GM12801 (cell line): ENCODE measurements at regions not wholly inside any gene's neighbourhood (a gene's known extent, or its start where the extent isn't known, plus 50 kb on each side); places are given as distances from the start of the nearest gene placed in this dataset.

Source experiments
- TF ChIP-seq, protein P1 (sequence below): IDR thresholded peaks from one replicate; pipeline ENCODE4 v1.5.1; 2011; ENCODE audit warnings: control low read depth; ENCODE audit not compliant: insufficient read length; ENCODE audit errors: extremely low read depth

DNA sequence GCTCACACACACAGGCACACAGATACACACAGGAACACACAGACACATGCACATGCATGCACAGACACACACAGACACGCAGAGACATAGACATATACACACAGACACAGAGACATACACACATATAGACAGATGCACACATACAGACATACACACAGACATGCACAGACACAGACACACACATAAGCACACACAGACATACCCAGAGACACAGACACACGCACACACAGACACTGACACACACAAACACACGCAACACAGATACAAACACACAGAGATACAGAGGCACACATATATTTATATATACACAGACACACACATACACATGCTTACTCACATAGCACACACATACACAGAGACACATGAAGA is 158.4 kb downstream of the LY86 start:
- TF ChIP-seq, protein P1, sequence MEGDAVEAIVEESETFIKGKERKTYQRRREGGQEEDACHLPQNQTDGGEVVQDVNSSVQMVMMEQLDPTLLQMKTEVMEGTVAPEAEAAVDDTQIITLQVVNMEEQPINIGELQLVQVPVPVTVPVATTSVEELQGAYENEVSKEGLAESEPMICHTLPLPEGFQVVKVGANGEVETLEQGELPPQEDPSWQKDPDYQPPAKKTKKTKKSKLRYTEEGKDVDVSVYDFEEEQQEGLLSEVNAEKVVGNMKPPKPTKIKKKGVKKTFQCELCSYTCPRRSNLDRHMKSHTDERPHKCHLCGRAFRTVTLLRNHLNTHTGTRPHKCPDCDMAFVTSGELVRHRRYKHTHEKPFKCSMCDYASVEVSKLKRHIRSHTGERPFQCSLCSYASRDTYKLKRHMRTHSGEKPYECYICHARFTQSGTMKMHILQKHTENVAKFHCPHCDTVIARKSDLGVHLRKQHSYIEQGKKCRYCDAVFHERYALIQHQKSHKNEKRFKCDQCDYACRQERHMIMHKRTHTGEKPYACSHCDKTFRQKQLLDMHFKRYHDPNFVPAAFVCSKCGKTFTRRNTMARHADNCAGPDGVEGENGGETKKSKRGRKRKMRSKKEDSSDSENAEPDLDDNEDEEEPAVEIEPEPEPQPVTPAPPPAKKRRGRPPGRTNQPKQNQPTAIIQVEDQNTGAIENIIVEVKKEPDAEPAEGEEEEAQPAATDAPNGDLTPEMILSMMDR: no peak

DNA sequence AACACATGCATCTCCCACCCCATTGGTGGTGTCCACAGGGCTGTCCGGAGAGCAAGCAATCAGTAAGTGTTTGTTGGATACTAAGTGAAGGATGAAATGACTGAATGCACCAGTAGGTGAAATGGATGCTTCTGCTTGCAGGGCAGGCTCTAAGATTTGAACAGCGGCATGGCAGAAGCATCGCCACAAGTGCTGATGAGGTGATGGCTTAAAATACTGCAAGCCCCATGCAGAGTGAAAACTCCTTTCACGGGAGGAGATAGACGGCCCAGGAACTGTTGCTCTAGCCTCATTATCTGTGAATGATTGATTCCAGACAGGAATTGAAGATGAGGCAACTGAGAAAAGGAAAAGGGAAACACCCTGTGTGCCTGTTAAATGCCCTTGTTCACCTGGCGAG is 158.9 kb downstream of the LY86 start:
- TF ChIP-seq, protein P1: no peak

DNA sequence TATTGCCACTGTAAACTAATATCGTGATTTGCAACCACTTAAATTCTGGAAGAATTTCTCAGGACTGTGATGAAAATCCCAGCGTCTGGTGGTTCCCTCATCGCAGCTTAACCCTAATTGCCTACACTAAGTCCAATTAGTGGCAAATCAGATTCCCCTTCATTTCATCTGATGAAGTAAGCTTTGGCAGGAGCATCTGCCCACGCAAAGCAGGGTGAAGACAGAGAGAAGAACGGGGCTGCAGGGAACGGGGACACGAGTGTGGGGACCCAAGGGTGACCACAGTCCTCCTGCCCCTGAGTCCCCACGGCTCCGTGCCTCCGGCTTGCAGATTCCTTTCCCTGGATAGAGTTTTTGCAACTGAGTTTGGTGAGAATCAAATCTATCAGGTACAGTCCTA is 159.5 kb downstream of the LY86 start:
- TF ChIP-seq, protein P1: no peak

DNA sequence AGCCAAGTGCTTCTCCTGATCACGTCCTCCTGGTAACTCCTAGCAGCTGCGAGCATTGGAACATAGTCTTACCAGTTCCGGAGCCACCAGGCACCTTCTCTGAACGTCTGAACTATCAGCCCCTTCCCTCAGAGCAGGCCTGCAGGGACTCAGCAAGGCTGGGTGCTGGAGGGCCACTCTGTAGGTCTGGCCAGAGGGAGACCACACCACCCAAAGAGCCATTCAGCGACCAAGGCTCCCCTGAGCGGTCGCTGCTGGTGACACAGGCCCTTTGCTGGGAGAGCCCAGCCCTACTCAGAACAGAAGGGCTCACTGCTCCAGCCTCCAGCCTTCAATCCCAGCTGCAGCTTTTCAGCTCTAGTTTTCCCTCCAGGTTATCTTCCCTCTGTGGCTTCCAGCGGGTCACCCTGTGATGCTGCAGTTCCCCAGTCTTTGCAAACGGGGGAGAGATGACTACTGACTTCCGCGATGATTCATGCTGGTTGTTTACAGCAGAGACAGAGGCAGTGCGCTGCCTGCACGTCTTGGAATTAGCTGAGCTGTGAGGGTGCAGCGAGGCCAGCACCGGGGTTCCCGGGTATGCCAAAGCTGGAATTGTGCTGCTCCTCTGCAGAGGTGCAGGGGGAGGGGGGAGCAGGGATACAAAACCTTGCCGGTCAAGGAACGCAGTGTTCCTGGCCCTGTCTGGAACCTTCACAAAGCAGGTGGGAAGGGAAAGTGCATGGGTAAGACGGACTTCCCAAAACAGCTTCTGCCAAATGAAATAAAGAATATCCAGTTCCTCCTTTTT is 161.4 kb downstream of the LY86 start:
- TF ChIP-seq, protein P1: no peak

GRCh38 chr6:6750594-6751265 is 162.2 kb downstream of the LY86 start:
- TF ChIP-seq, protein P1: no peak

GRCh38 chr6:6751266-6751596 is 162.7 kb downstream of the LY86 start:
- TF ChIP-seq, protein P1: no peak

- TF ChIP-seq, protein P1: no peak
Observed at GRCh38 chr6:6751619-6752023, 163.1 kb downstream of the LY86 start.
